DOHH2 (cell line): ENCODE measurements at regions not wholly inside any gene's neighbourhood (a gene's known extent, or its start where the extent isn't known, plus 50 kb on each side); places are given as distances from the start of the nearest gene placed in this dataset.

Source experiments
- CTCF ChIP-seq: fragments of 200-600 bp; sonication (generic); IDR thresholded peaks from one replicate; pipeline ENCODE4 v1.5.1; 2014; ENCODE audit warnings: antibody characterized with exemption, mild to moderate bottlenecking, low read depth, low read length; ENCODE audit not compliant: poor library complexity, severe bottlenecking
- EZH2phosphoT487 ChIP-seq: fragments of 200-600 bp; sonication (generic); IDR thresholded peaks from 2 replicates; pipeline ENCODE4 v1.6.1; 2017; ENCODE audit warnings: borderline replicate concordance, mild to moderate bottlenecking, antibody characterized with exemption, low read length, moderate library complexity, mixed read lengths

- TF ChIP-seq CTCF (no peak), EZH2phosphoT487 (no peak)
These were observed 105.2 kb downstream of the BRMS1L start for GRCh38 chr14:35931346-35931745.
